K562 (cell line): ENCODE measurements at regions not wholly inside any gene's neighbourhood (a gene's known extent, or its start where the extent isn't known, plus 50 kb on each side); places are given as distances from the start of the nearest gene placed in this dataset.

ENCODE experiments used
- ATAC-seq: fragments of 200-7000 bp; cut with Tn5 transposase; 3 replicates; pipeline ENCODE4 v1.9.1; 2020; ENCODE audit warnings: moderate library complexity
- BruUV-seq: library from RNA; stranded (reverse); fragments of 400-500 nt; replicated peaks from 2 replicates; lab custom pipeline; 2021; lab: Mats Ljungman, UMichigan
- CTCF ChIA-PET: fragments of 300-600 bp; formaldehyde crosslinking; extraction: SDS; loops from one replicate; lab custom pipeline; 2021; ENCODE audit warnings: low intra/inter-chr PET ratio; lab: Yijun Ruan, JAX
- POLR2A ChIA-PET: fragments of 300-600, 350-650 bp; sonication (Branson Sonifier 250); formaldehyde crosslinking; extraction: SDS; loops from one replicate; lab custom pipeline; 2021; ENCODE audit warnings: antibody characterized with exemption, inconsistent platforms; lab: Yijun Ruan, JAX
- DNase-seq, 4 experiments: peaks; one replicate each; pipeline versions ENCODE4 v3.0.0 to v3.0.0-alpha.2; 2011 to 2018; ENCODE audit warnings: low spot score in 3 of 4, mixed read lengths in 3 of 4; ENCODE audit errors: extremely low read depth in 1 of 4
- FAIRE-seq: peaks from 2 replicates; lab custom pipeline; 2011; peaks lifted over from hg19 to GRCh38; lab: Jason Lieb, UNC
- H2AFZ ChIP-seq: 2 replicates; pipeline ENCODE4 v1.6.0; 2011; ENCODE audit warnings: low read depth, low read length, control low read depth, inconsistent platforms
- H3K27ac ChIP-seq: fragments of 200-600 bp; 3 replicates; pipeline ENCODE4 v1.8.0; 2011; ENCODE audit warnings: low read depth, mild to moderate bottlenecking, control low read depth, inconsistent platforms, low read length, moderate library complexity, mixed read lengths; ENCODE audit errors: extremely low read depth
- H3K27me3 ChIP-seq, 2 experiments: fragments of 300-600 bp in 1 of 2; 2 replicates in 1 of 2; 3 replicates in 1 of 2; pipeline versions ENCODE4 v1.6.0 to v1.8.0; 2011; ENCODE audit warnings: inconsistent platforms in 2 of 2, low read length in 2 of 2, mild to moderate bottlenecking in 1 of 2, mixed read lengths in 1 of 2, moderate library complexity in 1 of 2; ENCODE audit not compliant: control insufficient read depth in 2 of 2, insufficient read depth in 2 of 2
- H3K36me3 ChIP-seq: fragments of 300-600 bp; 3 replicates; pipeline ENCODE4 v1.8.0; 2011; ENCODE audit warnings: mild to moderate bottlenecking, low read length, inconsistent platforms; ENCODE audit not compliant: control insufficient read depth, insufficient read depth
- H3K4me1 ChIP-seq, 2 experiments: fragments of 200-600 bp in 1 of 2; replicated peaks in 1 of 2; 2 replicates in 1 of 2; 3 replicates in 1 of 2; pipeline versions ENCODE4 v1.5.1 to v1.8.0; 2011; ENCODE audit warnings: inconsistent platforms in 2 of 2, low read length in 2 of 2, mild to moderate bottlenecking in 1 of 2, mixed read lengths in 1 of 2, moderate library complexity in 1 of 2; ENCODE audit not compliant: control insufficient read depth in 2 of 2, insufficient read depth in 2 of 2
- H3K4me2 ChIP-seq: 2 replicates; pipeline ENCODE4 v1.6.1; 2011; ENCODE audit warnings: low read length, control low read depth, inconsistent platforms, mixed read lengths; ENCODE audit not compliant: insufficient read depth
- H3K4me3 ChIP-seq: fragments of 200-600 bp; sonication (generic), shearing (Covaris generic); 2 replicates; pipeline ENCODE4 v1.5.1; 2016; ENCODE audit warnings: control low read depth, inconsistent platforms
- H3K79me2 ChIP-seq: fragments of 200-600 bp; 3 replicates; pipeline ENCODE4 v1.8.0; 2011; ENCODE audit warnings: low read length, inconsistent platforms; ENCODE audit not compliant: control insufficient read depth, insufficient read depth
- H3K9ac ChIP-seq, 2 experiments: 2 replicates each; pipeline versions ENCODE4 v1.6.0 to v1.6.1; 2011; ENCODE audit warnings: low read depth in 2 of 2, low read length in 2 of 2, control low read depth in 1 of 2, inconsistent platforms in 1 of 2, mild to moderate bottlenecking in 1 of 2, mixed read lengths in 1 of 2; ENCODE audit not compliant: insufficient read depth in 1 of 2
- H3K9me1 ChIP-seq: one replicate; pipeline ENCODE4 v1.6.0; 2011; ENCODE audit warnings: inconsistent platforms, mild to moderate bottlenecking, low read length, moderate library complexity; ENCODE audit not compliant: control insufficient read depth, insufficient read depth
- H3K9me3 ChIP-seq: replicated peaks from 2 replicates; pipeline ENCODE4 v1.5.1; 2011; ENCODE audit warnings: low read depth, low read length, inconsistent platforms; ENCODE audit not compliant: control insufficient read depth, insufficient read depth
- H4K20me1 ChIP-seq: replicated peaks from 2 replicates; pipeline ENCODE4 v1.6.1; 2011; ENCODE audit warnings: low read length, inconsistent platforms, mixed read lengths; ENCODE audit not compliant: control insufficient read depth, insufficient read depth
- KDM5B ChIP-seq: fragments of 200-600 bp; sonication (generic); IDR thresholded peaks from 2 replicates; pipeline ENCODE4 v1.6.1; 2012; ENCODE audit warnings: low read depth, mild to moderate bottlenecking, moderate library complexity, low read length, control low read depth, inconsistent platforms; ENCODE audit not compliant: insufficient replicate concordance
- NFE2 ChIP-seq: IDR thresholded peaks from 2 replicates; pipeline ENCODE4 v1.6.1; 2014; ENCODE audit warnings: antibody characterized with exemption, low read depth
- PYGO2 ChIP-seq: fragments of 450-650 bp; IDR thresholded peaks from 2 replicates; pipeline ENCODE4 v1.6.1; 2016; ENCODE audit warnings: mild to moderate bottlenecking, missing genetic modification characterization, moderate library complexity, missing compliant biosample characterization
- TCF7 ChIP-seq: sonication (generic); IDR thresholded peaks from 2 replicates; pipeline ENCODE4 v1.6.1; 2016; ENCODE audit warnings: antibody characterized with exemption, borderline replicate concordance
- ZMIZ1 ChIP-seq, 2 experiments: fragments of 150-350 bp in 1 of 2; IDR thresholded peaks; 2 replicates each; pipeline ENCODE4 v1.6.1; 2012 to 2016; ENCODE audit warnings: low read depth in 2 of 2, low read length in 2 of 2, mild to moderate bottlenecking in 1 of 2, moderate library complexity in 1 of 2
- ZNF3 ChIP-seq: fragments of 250-450 bp; sonication (Bioruptor Pico); IDR thresholded peaks from 2 replicates; pipeline ENCODE4 v1.5.0; 2021; ENCODE audit warnings: mild to moderate bottlenecking, moderate library complexity
- WGBS: fragments of 100-300 bp; shearing (Covaris generic); methylation state at CpG from one replicate; pipeline ENCODE4 v1.1.6; 2016; ENCODE audit warnings: low coverage, mixed read lengths; ENCODE audit not compliant: insufficient coverage; ENCODE audit errors: missing lambda C conversion rate; 5-methylcytosine and 5-hydroxymethylcytosine counted together
- in situ Hi-C: fragments of 300-500 bp; cut with MboI; formaldehyde crosslinking; loops from 4 replicates; pipeline ENCODE4 v1.15.0; 2018; ENCODE audit warnings: inconsistent platforms, mixed read lengths
- intact Hi-C: fragments of 100-400 bp; cut with micrococcal nuclease; formaldehyde crosslinking; loops from 2 replicates; pipeline ENCODE4 v1.14.2; 2022
- TF ChIP-seq, protein P1 (sequence below): fragments of 250-450 bp; sonication (Bioruptor Pico); IDR thresholded peaks from 2 replicates; pipeline ENCODE4 v1.5.0; 2020; ENCODE audit warnings: mild to moderate bottlenecking, borderline replicate concordance

- in situ Hi-C loops: no loop called here
- H3K9ac ChIP-seq: no peak overlapping the region
- no TSS peak for BruUV-seq
- H3K9me3 ChIP-seq: no peaks in the 10 kb centered on the region
- FAIRE-seq (no peak), ATAC-seq (no peak), DNase-seq (no peak)
- TF ChIP-seq TCF7 (no peak), ZMIZ1 (IDR thresholded peaks at IDR 0.05; ENCODE audit: low read depth in 2 of 2, low read length in 2 of 2) (no peak), PYGO2 (tag) (no peak), KDM5B (no peak), ZNF3 (no peak), NFE2 (no peak)
- TF ChIP-seq, protein P1, sequence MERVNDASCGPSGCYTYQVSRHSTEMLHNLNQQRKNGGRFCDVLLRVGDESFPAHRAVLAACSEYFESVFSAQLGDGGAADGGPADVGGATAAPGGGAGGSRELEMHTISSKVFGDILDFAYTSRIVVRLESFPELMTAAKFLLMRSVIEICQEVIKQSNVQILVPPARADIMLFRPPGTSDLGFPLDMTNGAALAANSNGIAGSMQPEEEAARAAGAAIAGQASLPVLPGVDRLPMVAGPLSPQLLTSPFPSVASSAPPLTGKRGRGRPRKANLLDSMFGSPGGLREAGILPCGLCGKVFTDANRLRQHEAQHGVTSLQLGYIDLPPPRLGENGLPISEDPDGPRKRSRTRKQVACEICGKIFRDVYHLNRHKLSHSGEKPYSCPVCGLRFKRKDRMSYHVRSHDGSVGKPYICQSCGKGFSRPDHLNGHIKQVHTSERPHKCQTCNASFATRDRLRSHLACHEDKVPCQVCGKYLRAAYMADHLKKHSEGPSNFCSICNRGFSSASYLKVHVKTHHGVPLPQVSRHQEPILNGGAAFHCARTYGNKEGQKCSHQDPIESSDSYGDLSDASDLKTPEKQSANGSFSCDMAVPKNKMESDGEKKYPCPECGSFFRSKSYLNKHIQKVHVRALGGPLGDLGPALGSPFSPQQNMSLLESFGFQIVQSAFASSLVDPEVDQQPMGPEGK (CRISPR knock-in tag): no peak
- no peaks in the 10 kb centered on the region; the same call in 1 of the 2 replicates for H4K20me1 ChIP-seq
- 5% methylated on average over 8 of the region's 8 CpGs for WGBS
- POLR2A ChIA-PET: no interaction called here
- CTCF ChIA-PET: no interaction called here
- no peak overlapping the region for H3K4me2 ChIP-seq
- no peaks in the 10 kb centered on the region for H3K4me1 ChIP-seq
- intact Hi-C loops: no loop called here
- no peaks in the 10 kb centered on the region; a peak in 1 of 5 replicates for H3K27me3 ChIP-seq
- no peak overlapping the region for H2AFZ ChIP-seq
- no peaks in the 10 kb centered on the region for H3K36me3 ChIP-seq
- H3K4me3 ChIP-seq: no peak overlapping the region
- H3K79me2 ChIP-seq: no peaks in the 10 kb centered on the region
- no peak overlapping the region for H3K27ac ChIP-seq
- no peaks in the 10 kb centered on the region for H3K9me1 ChIP-seq
Measured at GRCh38 chr22:48849219-48849912, 978.3 kb downstream of the BRD1 start.
